ENCODE measurements at regions not wholly inside any gene's neighbourhood (a gene's known extent, or its start where the extent isn't known, plus 50 kb on each side); places are given as distances from the start of the nearest gene placed in this dataset.

- CTCF ChIA-PET (ENCODE audit: unreplicated experiment), result interaction anchor here (2.1 kb wide), 1 partner anchor 9 kb away, joined by 9 read pairs; no protein-coding TSS in a partner anchor
- Histone ChIP-seq H3K27ac (ENCODE audit: low read depth, low read length, poor library complexity, severe bottlenecking) (no peak overlapping the region), H3K4me2 (ENCODE audit: low read length) (no peak overlapping the region), H3K4me1 (ENCODE audit: insufficient read depth, low read length, poor library complexity, severe bottlenecking) (no peaks in the 10 kb centered on the region), H3K9me2 (ENCODE audit: insufficient read depth, low read length) (no peaks in the 10 kb centered on the region), H3K79me2 (ENCODE audit: insufficient read depth, low read depth, low read length) (no peaks in the 10 kb centered on the region), H3K9me3 (ENCODE audit: low read length) (no peaks in the 10 kb centered on the region), H3K36me3 (ENCODE audit: insufficient read depth, low read length) (no peaks in the 10 kb centered on the region), H4K20me1 (ENCODE audit: insufficient read depth, low read length) (no peaks in the 10 kb centered on the region), H2AFZ (ENCODE audit: low read length) (no peak overlapping the region), H3K4me3 (ENCODE audit: low read depth, low read length, poor library complexity, severe bottlenecking) (no peak overlapping the region)
- DNase-seq (ENCODE audit: low spot score), result no peak
- TF ChIP-seq CTCF (conservative IDR thresholded peaks at IDR 0.05; ENCODE audit: low read length) (no peak), EZH2phosphoT487 (IDR thresholded peaks at IDR 0.05; ENCODE audit: borderline replicate concordance, low read depth, low read length) (no peak)
- POLR2A ChIA-PET, result interaction anchor here (0.7 to 2.3 kb wide), 6 partner anchors 9 to 833 kb away, joined by 3 to 10 read pairs (median 3); no protein-coding TSS in a partner anchor
- no TSS peak for BruUV-seq (replicated peaks)
- intact Hi-C loops (cut with micrococcal nuclease; ENCODE audit: unreplicated experiment), result no loop called here
Observed at GRCh38 chr5:158084292-158084691, 225.3 kb upstream of the CLINT1 start.

GRCh38 chr5:158082696-158083287, 223.8 kb upstream of the CLINT1 start:
- no peaks in the 10 kb centered on the region for H3K4me1 ChIP-seq (ENCODE audit: insufficient read depth, low read length, poor library complexity, severe bottlenecking)
- H3K36me3 ChIP-seq (ENCODE audit: insufficient read depth, low read length), result no peaks in the 10 kb centered on the region
- no peak for DNase-seq (ENCODE audit: low spot score)
- no peaks in the 10 kb centered on the region for H3K9me3 ChIP-seq (ENCODE audit: low read length)
- ChIA-PET POLR2A (interaction anchor here (1.5 to 2.3 kb wide), 2 partner anchors 7 to 20 kb away, joined by 4 to 10 read pairs; no protein-coding TSS in a partner anchor), CTCF (ENCODE audit: unreplicated experiment) (no interaction called here)
- no peak for TF ChIP-seq CTCF (conservative IDR thresholded peaks at IDR 0.05; ENCODE audit: low read length)
- TF ChIP-seq EZH2phosphoT487 (IDR thresholded peaks at IDR 0.05; ENCODE audit: borderline replicate concordance, low read depth, low read length), result no peak
- intact Hi-C loops (cut with micrococcal nuclease; ENCODE audit: unreplicated experiment), result no loop called here
- BruUV-seq (replicated peaks), result no TSS peak
- no peaks in the 10 kb centered on the region for H3K9me2 ChIP-seq (ENCODE audit: insufficient read depth, low read length)
- H4K20me1 ChIP-seq (ENCODE audit: insufficient read depth, low read length), result no peaks in the 10 kb centered on the region
- H3K79me2 ChIP-seq (ENCODE audit: insufficient read depth, low read depth, low read length), result no peaks in the 10 kb centered on the region
- no peak overlapping the region for H3K4me3 ChIP-seq (ENCODE audit: low read depth, low read length, poor library complexity, severe bottlenecking)
- H3K27ac ChIP-seq (ENCODE audit: low read depth, low read length, poor library complexity, severe bottlenecking), result no peak overlapping the region
- no peak overlapping the region for H3K4me2 ChIP-seq (ENCODE audit: low read length)
- no peak overlapping the region for H2AFZ ChIP-seq (ENCODE audit: low read length)

- Histone ChIP-seq H3K4me2 (ENCODE audit: low read length) (no peak overlapping the region), H3K27ac (ENCODE audit: low read depth, low read length, poor library complexity, severe bottlenecking) (no peak overlapping the region), H3K4me3 (ENCODE audit: low read depth, low read length, poor library complexity, severe bottlenecking) (no peak overlapping the region), H3K79me2 (ENCODE audit: insufficient read depth, low read depth, low read length) (no peaks in the 10 kb centered on the region), H3K36me3 (ENCODE audit: insufficient read depth, low read length) (no peaks in the 10 kb centered on the region), H3K9me2 (ENCODE audit: insufficient read depth, low read length) (no peaks in the 10 kb centered on the region), H3K4me1 (ENCODE audit: insufficient read depth, low read length, poor library complexity, severe bottlenecking) (peaks cover under 1% of the 10 kb centered on the region), H2AFZ (ENCODE audit: low read length) (no peak overlapping the region), H4K20me1 (ENCODE audit: insufficient read depth, low read length) (no peaks in the 10 kb centered on the region), H3K9me3 (ENCODE audit: low read length) (no peaks in the 10 kb centered on the region)
- POLR2A ChIA-PET, result interaction anchor here (0.6 to 1.1 kb wide), 9 partner anchors 10 to 1864 kb away, joined by 3 to 4 read pairs (median 3); no protein-coding TSS in a partner anchor
- no peak for DNase-seq (ENCODE audit: low spot score)
- TF ChIP-seq CTCF (conservative IDR thresholded peaks at IDR 0.05; ENCODE audit: low read length) (no peak), EZH2phosphoT487 (IDR thresholded peaks at IDR 0.05; ENCODE audit: borderline replicate concordance, low read depth, low read length) (no peak)
- CTCF ChIA-PET (ENCODE audit: unreplicated experiment), result no interaction called here
- BruUV-seq (replicated peaks), result no TSS peak
- intact Hi-C loops (cut with micrococcal nuclease; ENCODE audit: unreplicated experiment), result no loop called here
Observed at GRCh38 chr5:158080112-158080511, 221.2 kb upstream of the CLINT1 start.
